T-cell (primary cell): ENCODE measurements at regions not wholly inside any gene's neighbourhood (a gene's known extent, or its start where the extent isn't known, plus 50 kb on each side); places are given as distances from the start of the nearest gene placed in this dataset.

Experiments used
- ATAC-seq, 4 experiments: fragments of 200-7000 bp in 3 of 4; fragments of 150-1000 bp in 1 of 4; cut with Tn5 transposase; replicated peaks in 1 of 4; 1 replicate in 3 of 4; 2 replicates in 1 of 4; pipeline ENCODE4 v1.10.0; 2021; ENCODE audit warnings: moderate library complexity in 3 of 4, mild to moderate bottlenecking in 2 of 4, moderate number of reproducible peaks in 1 of 4
- CTCF ChIA-PET, 2 donors: fragments of 300-600 bp; sonication (Branson Sonifier 250); formaldehyde crosslinking; loops; one replicate each; lab custom pipeline; 2022; ENCODE audit warnings: antibody characterized with exemption in 2 of 2; lab: Charles Lee
- POLR2A ChIA-PET, 2 donors: fragments of 300-600 bp; sonication (Branson Sonifier 250); formaldehyde crosslinking; loops; one replicate each; lab custom pipeline; 2022; ENCODE audit warnings: antibody characterized with exemption in 2 of 2; lab: Charles Lee
- DNase-seq, 35 experiments: peaks; one replicate each; pipeline versions ENCODE4 v3.0.0 to v3.0.0-alpha.2; 2013 to 2023
- H3K27ac ChIP-seq: one replicate; pipeline ENCODE4 v1.5.1; 2013; ENCODE audit warnings: low read length
- H3K27me3 ChIP-seq, 2 experiments: replicated peaks in 1 of 2; 1 replicate in 1 of 2; 2 replicates in 1 of 2; pipeline versions ENCODE4 v1.6.1 to v1.7.0; 2013; ENCODE audit warnings: low read length in 1 of 2, mixed read lengths in 1 of 2; ENCODE audit not compliant: control insufficient read depth in 2 of 2, insufficient read depth in 2 of 2; ENCODE audit errors: extremely low read depth in 1 of 2
- H3K36me3 ChIP-seq, 2 donors: 1 replicate in 1 of 2; 2 replicates in 1 of 2; pipeline versions ENCODE4 v1.6.1 to v1.7.0; 2013; ENCODE audit warnings: low read length in 1 of 2; ENCODE audit not compliant: control insufficient read depth in 2 of 2, insufficient read depth in 1 of 2; ENCODE audit errors: extremely low read depth in 1 of 2
- H3K4me1 ChIP-seq, 2 experiments: 1 replicate in 1 of 2; 2 replicates in 1 of 2; pipeline versions ENCODE4 v1.6.1 to v1.7.0; 2013; ENCODE audit warnings: low read length in 2 of 2, mixed read lengths in 1 of 2; ENCODE audit not compliant: insufficient read depth in 2 of 2, control insufficient read depth in 1 of 2; ENCODE audit errors: extremely low read depth in 1 of 2
- H3K4me3 ChIP-seq, 2 donors: 1 replicate in 1 of 2; 2 replicates in 1 of 2; pipeline versions ENCODE4 v1.5.1 to v1.7.0; 2013; ENCODE audit warnings: mild to moderate bottlenecking in 2 of 2, low read length in 1 of 2, moderate library complexity in 1 of 2; ENCODE audit not compliant: control insufficient read depth in 1 of 2; ENCODE audit errors: extremely low read depth in 1 of 2
- H3K9me3 ChIP-seq: 2 replicates; pipeline ENCODE4 v1.7.0; 2013
- H3K27ac Mint-ChIP-seq, 2 donors: one replicate each; pipeline ENCODE4 v1.8.0; 2020 to 2021; ENCODE audit warnings: mild to moderate bottlenecking in 2 of 2, mixed read lengths in 2 of 2
- H3K27me3 Mint-ChIP-seq, 2 donors: one replicate each; pipeline ENCODE4 v1.8.0; 2021 to 2022; ENCODE audit warnings: mixed read lengths in 2 of 2
- H3K36me3 Mint-ChIP-seq: one replicate; pipeline ENCODE4 v1.8.0; 2021; ENCODE audit warnings: mixed read lengths
- H3K4me1 Mint-ChIP-seq, 3 donors: one replicate each; pipeline ENCODE4 v1.8.0; 2020 to 2022; ENCODE audit warnings: mixed read lengths in 3 of 3, mild to moderate bottlenecking in 1 of 3
- H3K4me3 Mint-ChIP-seq, 3 donors: one replicate each; pipeline ENCODE4 v1.8.0; 2020 to 2022; ENCODE audit warnings: mild to moderate bottlenecking in 3 of 3, mixed read lengths in 3 of 3, moderate library complexity in 3 of 3
- H3K9me3 Mint-ChIP-seq, 3 donors: one replicate each; pipeline ENCODE4 v1.8.0; 2020 to 2022; ENCODE audit warnings: mixed read lengths in 3 of 3
- WGBS: methylation state at CpG from one replicate; pipeline ENCODE4 v1.1.5; 2013; ENCODE audit warnings: missing lambda C conversion rate; ENCODE audit not compliant: insufficient coverage; 5-methylcytosine and 5-hydroxymethylcytosine counted together

DNA sequence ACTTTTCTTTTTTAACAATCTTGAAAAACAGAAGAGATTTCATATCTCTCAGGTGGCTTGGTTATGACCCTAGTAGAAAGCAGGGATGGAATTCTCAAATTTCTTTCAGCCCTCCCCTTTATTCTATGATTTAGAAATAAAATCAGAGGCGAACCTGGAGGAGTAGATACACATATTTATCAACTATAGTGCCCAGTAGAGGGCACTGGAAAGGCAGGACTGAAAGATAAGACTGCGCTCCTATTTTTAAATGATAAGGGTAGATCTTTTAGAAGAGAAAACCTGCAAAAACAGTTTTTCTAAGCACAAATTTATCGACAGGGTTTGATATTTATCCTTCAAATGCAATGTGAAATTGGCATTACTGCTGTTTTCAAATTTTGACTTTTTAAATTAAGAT lies 1296.6 kb downstream of the EPHA7 start:
- ChIA-PET CTCF (no interaction called here), POLR2A (no interaction called here)
- DNase-seq: no peak
- H3K36me3 Mint-ChIP-seq: no peaks in the 10 kb centered on the region
- ATAC-seq: no peak
- no CpG with 5 or more reads among the region's 3 CpGs for WGBS
- H3K4me3 ChIP-seq: no peak overlapping the region
- H3K36me3 ChIP-seq: no peaks in the 10 kb centered on the region
- H3K27ac ChIP-seq: no peak overlapping the region
- H3K9me3 ChIP-seq: no peaks in the 10 kb centered on the region
- H3K4me3 Mint-ChIP-seq: no peak overlapping the region
- H3K9me3 Mint-ChIP-seq: peaks cover 0 to 13% (median 5%) of the 10 kb centered on the region in 3 donors
- H3K27ac Mint-ChIP-seq: no peak overlapping the region
- H3K27me3 Mint-ChIP-seq: no peaks in the 10 kb centered on the region
- no peaks in the 10 kb centered on the region for H3K4me1 Mint-ChIP-seq
- no peaks in the 10 kb centered on the region for H3K4me1 ChIP-seq
- H3K27me3 ChIP-seq: no peaks in the 10 kb centered on the region

- no peak for ATAC-seq
These were observed 1298.1 kb downstream of the EPHA7 start for GRCh38 chr6:92121228-92121627.

DNA sequence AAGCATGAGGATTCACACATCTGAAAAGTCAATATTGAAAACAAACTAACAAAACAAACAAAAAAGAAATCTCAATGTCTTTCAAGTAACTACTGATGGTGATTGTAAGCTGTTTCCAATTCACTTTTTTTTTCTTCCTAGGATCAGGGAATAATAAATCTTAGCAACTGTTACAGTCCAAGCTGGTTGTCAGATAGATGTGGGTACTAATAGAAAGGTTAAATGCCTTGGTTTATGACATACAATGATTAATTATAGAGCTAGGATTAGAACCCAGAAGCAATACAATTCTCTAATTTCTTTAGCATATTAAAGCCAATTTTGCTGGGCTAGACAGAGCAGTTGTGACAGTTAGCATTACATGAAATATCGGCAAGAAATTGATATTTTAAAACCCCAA lies 1301.6 kb downstream of the EPHA7 start:
- Histone ChIP-seq H3K36me3 (no peaks in the 10 kb centered on the region), H3K4me1 (no peaks in the 10 kb centered on the region), H3K27me3 (no peaks in the 10 kb centered on the region), H3K27ac (no peak overlapping the region), H3K4me3 (no peak overlapping the region), H3K9me3 (no peaks in the 10 kb centered on the region)
- no peaks in the 10 kb centered on the region for H3K36me3 Mint-ChIP-seq
- no peaks in the 10 kb centered on the region for H3K4me1 Mint-ChIP-seq
- ATAC-seq (no peak), DNase-seq (no peak)
- no peaks in the 10 kb centered on the region for H3K27me3 Mint-ChIP-seq
- H3K4me3 Mint-ChIP-seq: no peak overlapping the region
- H3K27ac Mint-ChIP-seq: no peak overlapping the region
- no peaks in the 10 kb centered on the region for H3K9me3 Mint-ChIP-seq
- ChIA-PET POLR2A (interaction anchor here in 1 of 2 donors (0.5 kb wide), 1 partner anchor 122 kb away, joined by 3 read pairs; no protein-coding TSS in a partner anchor), CTCF (interaction anchor here in 1 of 2 donors (0.6 kb wide), 1 partner anchor 979 kb away, joined by 3 read pairs; no protein-coding TSS in a partner anchor)
- WGBS: no CpG with 5 or more reads among the region's 1 CpG

More at GRCh38 chr6:92121228-92121627, 1298.1 kb downstream of the EPHA7 start:
- H3K27me3 Mint-ChIP-seq: no peaks in the 10 kb centered on the region
- no peaks in the 10 kb centered on the region for H3K4me1 Mint-ChIP-seq
- WGBS: no CpG with 5 or more reads among the region's 2 CpGs
- H3K36me3 Mint-ChIP-seq: no peaks in the 10 kb centered on the region
- POLR2A ChIA-PET: no interaction called here
- peaks cover 0 to 6% (median 3%) of the 10 kb centered on the region in 3 donors for H3K9me3 Mint-ChIP-seq
- no peak overlapping the region for H3K27ac Mint-ChIP-seq
- no peak for DNase-seq
- H3K4me3 Mint-ChIP-seq: no peak overlapping the region
- H3K4me3 ChIP-seq: no peak overlapping the region
- CTCF ChIA-PET: no interaction called here
- H3K36me3 ChIP-seq: no peaks in the 10 kb centered on the region
- H3K4me1 ChIP-seq: no peaks in the 10 kb centered on the region
- H3K27ac ChIP-seq: no peak overlapping the region
- no peaks in the 10 kb centered on the region for H3K27me3 ChIP-seq
- no peaks in the 10 kb centered on the region for H3K9me3 ChIP-seq

DNA sequence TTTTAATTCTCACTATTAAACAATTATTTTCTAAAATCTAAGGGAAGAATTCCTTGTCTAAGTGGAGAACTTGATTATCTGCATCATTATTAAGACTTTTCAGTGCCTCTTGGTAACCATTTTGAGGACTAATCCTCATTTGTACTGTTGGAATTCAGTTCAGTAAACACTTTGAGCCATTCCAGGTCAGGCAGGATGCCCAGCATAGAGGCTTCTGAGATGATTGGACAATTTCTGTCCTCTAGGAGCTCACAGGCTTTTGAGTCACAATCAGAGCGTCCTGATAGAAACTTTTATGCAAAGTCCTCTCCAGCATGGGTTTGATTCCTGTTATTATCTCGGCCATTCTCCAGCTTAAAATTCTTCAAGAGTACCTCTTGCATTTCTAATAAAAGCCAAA lies 1304.6 kb downstream of the EPHA7 start:
- WGBS: 100% methylated on average over 1 of the region's 2 CpGs
- ATAC-seq (no peak), DNase-seq (no peak)
- Histone ChIP-seq H3K27me3 (no peaks in the 10 kb centered on the region), H3K36me3 (no peaks in the 10 kb centered on the region), H3K9me3 (no peaks in the 10 kb centered on the region), H3K4me3 (no peak overlapping the region), H3K27ac (no peak overlapping the region), H3K4me1 (no peaks in the 10 kb centered on the region)
- no peaks in the 10 kb centered on the region for H3K4me1 Mint-ChIP-seq
- ChIA-PET CTCF (no interaction called here), POLR2A (no interaction called here)
- peaks cover 0 to 4% (median 0%) of the 10 kb centered on the region in 3 donors for H3K9me3 Mint-ChIP-seq
- H3K36me3 Mint-ChIP-seq: no peaks in the 10 kb centered on the region
- no peak overlapping the region for H3K4me3 Mint-ChIP-seq
- no peaks in the 10 kb centered on the region for H3K27me3 Mint-ChIP-seq
- H3K27ac Mint-ChIP-seq: no peak overlapping the region

DNA sequence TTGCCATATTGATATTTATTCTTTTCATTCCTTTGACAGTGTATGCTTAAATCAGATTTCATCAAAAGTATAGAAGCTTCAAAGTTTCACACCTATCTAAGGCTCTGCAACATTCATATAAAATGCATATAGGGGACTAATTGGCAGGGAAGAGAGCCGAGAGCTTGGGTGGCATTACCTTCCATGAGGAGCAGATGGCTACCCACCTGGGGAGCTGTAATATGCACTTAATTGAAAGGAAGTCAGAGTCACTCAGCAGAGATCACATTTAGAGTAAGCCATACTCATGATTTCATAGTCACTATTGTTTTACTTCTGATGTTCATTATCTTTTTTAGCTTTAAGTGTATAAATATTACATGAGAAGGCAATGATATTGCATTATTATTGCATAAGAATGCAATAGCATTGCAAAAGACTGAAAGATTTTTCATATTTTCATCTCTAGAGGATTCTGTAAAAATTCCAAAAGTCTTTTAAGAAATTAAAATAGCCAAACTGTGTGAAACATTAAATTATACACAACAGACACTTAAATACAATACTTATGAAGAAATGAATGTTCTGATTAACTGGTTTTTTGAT lies 1305.2 kb downstream of the EPHA7 start:
- ChIA-PET POLR2A (no interaction called here), CTCF (no interaction called here)
- no peaks in the 10 kb centered on the region for H3K9me3 ChIP-seq
- ATAC-seq (no peak), DNase-seq (no peak)
- no peak overlapping the region for H3K27ac ChIP-seq
- no peaks in the 10 kb centered on the region for H3K36me3 Mint-ChIP-seq
- H3K27me3 Mint-ChIP-seq: no peaks in the 10 kb centered on the region
- WGBS: no CpG with 5 or more reads among the region's 1 CpG
- H3K27ac Mint-ChIP-seq: no peak overlapping the region
- no peaks in the 10 kb centered on the region for H3K27me3 ChIP-seq
- H3K4me3 Mint-ChIP-seq: no peak overlapping the region
- no peaks in the 10 kb centered on the region for H3K4me1 Mint-ChIP-seq
- H3K4me1 ChIP-seq: no peaks in the 10 kb centered on the region
- no peak overlapping the region for H3K4me3 ChIP-seq
- H3K36me3 ChIP-seq: no peaks in the 10 kb centered on the region
- H3K9me3 Mint-ChIP-seq: peaks cover 0 to 4% (median 0%) of the 10 kb centered on the region in 3 donors

DNA sequence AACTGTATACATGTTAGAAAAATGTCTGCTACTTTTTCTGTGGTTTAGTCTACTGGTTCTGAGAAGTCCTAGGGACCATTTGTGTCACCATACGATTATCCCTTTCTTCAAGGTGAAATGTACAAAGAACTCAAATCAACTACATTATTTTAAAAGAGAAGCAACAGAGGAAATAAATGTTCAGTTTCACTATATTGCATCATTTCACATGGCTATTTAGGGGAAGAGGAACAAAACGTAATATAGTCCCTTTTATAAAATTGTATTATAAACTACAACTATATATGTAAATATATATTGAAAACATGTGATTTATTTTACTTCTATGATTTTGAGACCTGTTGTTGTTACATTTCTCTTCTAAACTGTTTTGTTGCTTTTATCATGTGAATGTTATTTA lies 1308.0 kb downstream of the EPHA7 start:
- ChIA-PET CTCF (no interaction called here), POLR2A (no interaction called here)
- Mint-ChIP-seq H3K4me3 (no peak overlapping the region), H3K4me1 (no peaks in the 10 kb centered on the region), H3K36me3 (no peaks in the 10 kb centered on the region), H3K27ac (no peak overlapping the region), H3K27me3 (no peaks in the 10 kb centered on the region), H3K9me3 (peaks cover 2 to 16% (median 10%) of the 10 kb centered on the region in 3 donors)
- H3K9me3 ChIP-seq: no peaks in the 10 kb centered on the region
- DNase-seq: no peak
- no CpG with 5 or more reads among the region's 2 CpGs for WGBS
- no peak for ATAC-seq
- H3K4me3 ChIP-seq: no peak overlapping the region
- H3K4me1 ChIP-seq: no peaks in the 10 kb centered on the region
- no peaks in the 10 kb centered on the region for H3K27me3 ChIP-seq
- H3K36me3 ChIP-seq: no peaks in the 10 kb centered on the region
- no peak overlapping the region for H3K27ac ChIP-seq

GRCh38 chr6:92110403-92110802 lies 1309.0 kb downstream of the EPHA7 start:
- 0% methylated on average over 1 of the region's 4 CpGs for WGBS
- H3K27me3 ChIP-seq: no peaks in the 10 kb centered on the region
- DNase-seq: no peak
- H3K4me3 ChIP-seq: no peak overlapping the region
- Mint-ChIP-seq H3K27me3 (no peaks in the 10 kb centered on the region), H3K4me3 (no peak overlapping the region), H3K9me3 (peaks cover 4 to 16% (median 14%) of the 10 kb centered on the region in 3 donors), H3K4me1 (no peaks in the 10 kb centered on the region), H3K27ac (no peak overlapping the region), H3K36me3 (no peaks in the 10 kb centered on the region)
- CTCF ChIA-PET: no interaction called here
- H3K9me3 ChIP-seq: no peaks in the 10 kb centered on the region
- POLR2A ChIA-PET: no interaction called here
- no peak for ATAC-seq
- H3K27ac ChIP-seq: no peak overlapping the region
- H3K36me3 ChIP-seq: no peaks in the 10 kb centered on the region
- H3K4me1 ChIP-seq: no peaks in the 10 kb centered on the region
